ENCODE measurements at regions not wholly inside any gene's neighbourhood (a gene's known extent, or its start where the extent isn't known, plus 50 kb on each side); places are given as distances from the start of the nearest gene placed in this dataset.

DNA sequence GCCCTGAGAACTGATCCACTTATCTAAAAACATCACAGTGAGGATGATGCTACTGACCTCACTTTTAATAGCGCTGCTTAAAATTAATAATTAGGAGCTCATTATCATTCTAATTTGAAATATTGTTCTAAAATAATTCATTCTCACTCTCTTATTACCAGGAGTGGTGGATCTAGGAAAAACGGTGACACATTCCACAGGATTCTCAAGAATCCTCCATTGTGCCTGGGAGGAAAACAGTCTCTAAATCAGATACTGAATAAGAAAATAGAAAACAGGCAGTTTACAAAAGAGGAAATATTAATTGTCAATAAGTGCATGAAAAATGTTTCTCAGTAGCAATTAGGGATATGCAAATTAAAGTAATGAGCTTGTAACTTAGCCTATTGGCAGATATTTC lies 187.4 kb downstream of the TENT5A start:
- Histone ChIP-seq H3K9ac (ENCODE audit: insufficient read depth, low read length, poor library complexity, severe bottlenecking) (no peak overlapping the region), H3K79me2 (ENCODE audit: insufficient read depth, low read length) (no peaks in the 10 kb centered on the region), H3K9me3 (replicated peaks in 1 of 2; ENCODE audit: control insufficient read depth in 1 of 2, insufficient read depth in 1 of 2, low read length in 2 of 2) (no peaks in the 10 kb centered on the region), H3K27me3 (ENCODE audit: control insufficient read depth in 2 of 2, insufficient read depth in 2 of 2, low read length in 2 of 2) (no peaks in the 10 kb centered on the region), H4K20me1 (ENCODE audit: insufficient read depth, low read length) (no peaks in the 10 kb centered on the region), H3K36me3 (replicated peaks in 1 of 2; ENCODE audit: control insufficient read depth in 1 of 2, insufficient read depth in 2 of 2, low read length in 2 of 2) (no peaks in the 10 kb centered on the region), H3K4me2 (replicated peaks; ENCODE audit: extremely low read depth, low read length, poor library complexity, severe bottlenecking) (no peak overlapping the region), H3K27ac (ENCODE audit: low read depth in 1 of 2, low read length in 2 of 2) (no peak overlapping the region), H2AFZ (ENCODE audit: insufficient read depth, low read depth, low read length, poor library complexity, severe bottlenecking) (no peak overlapping the region), H3K4me3 (replicated peaks in 1 of 3; ENCODE audit: low read depth in 2 of 3, low read length in 3 of 3) (no peak overlapping the region), H3K4me1 (ENCODE audit: control insufficient read depth in 1 of 2, insufficient read depth in 2 of 2, low read length in 2 of 2) (no peaks in the 10 kb centered on the region)
- Mint-ChIP-seq H3K4me3 (no peak overlapping the region), H3K36me3 (no peaks in the 10 kb centered on the region), H3K9me3 (peaks cover 0 to 3% (median 0%) of the 10 kb centered on the region in 7 donors), H3K4me1 (no peaks in the 10 kb centered on the region), H3K27me3 (ENCODE audit: low read depth in 3 of 3) (peaks cover 0 to 3% (median 1%) of the 10 kb centered on the region in 3 donors), H3K27ac (no peak overlapping the region)
- WGBS (ENCODE audit: insufficient coverage) = no CpG with 5 or more reads among the region's 2 CpGs
- TF ChIP-seq CTCF (IDR thresholded peaks at IDR 0.05) = no peak
- intact Hi-C loops (cut with micrococcal nuclease) = no loop called here
- DNase-seq = no peak

- Mint-ChIP-seq H3K9me3 (peaks cover 0 to 3% (median 0%) of the 10 kb centered on the region in 7 donors), H3K27me3 (ENCODE audit: low read depth in 3 of 3) (peaks cover 0 to 3% (median 1%) of the 10 kb centered on the region in 3 donors), H3K4me1 (no peaks in the 10 kb centered on the region), H3K27ac (no peak overlapping the region), H3K4me3 (no peak overlapping the region), H3K36me3 (no peaks in the 10 kb centered on the region)
- Histone ChIP-seq H3K4me2 (replicated peaks; ENCODE audit: extremely low read depth, low read length, poor library complexity, severe bottlenecking) (no peak overlapping the region), H3K27me3 (ENCODE audit: control insufficient read depth in 2 of 2, insufficient read depth in 2 of 2, low read length in 2 of 2) (no peaks in the 10 kb centered on the region), H3K9ac (ENCODE audit: insufficient read depth, low read length, poor library complexity, severe bottlenecking) (no peak overlapping the region), H2AFZ (ENCODE audit: insufficient read depth, low read depth, low read length, poor library complexity, severe bottlenecking) (no peak overlapping the region), H3K9me3 (replicated peaks in 1 of 2; ENCODE audit: control insufficient read depth in 1 of 2, insufficient read depth in 1 of 2, low read length in 2 of 2) (no peaks in the 10 kb centered on the region), H3K79me2 (ENCODE audit: insufficient read depth, low read length) (no peaks in the 10 kb centered on the region), H3K4me3 (replicated peaks in 1 of 3; ENCODE audit: low read depth in 2 of 3, low read length in 3 of 3) (no peak overlapping the region), H4K20me1 (ENCODE audit: insufficient read depth, low read length) (no peaks in the 10 kb centered on the region), H3K36me3 (replicated peaks in 1 of 2; ENCODE audit: control insufficient read depth in 1 of 2, insufficient read depth in 2 of 2, low read length in 2 of 2) (no peaks in the 10 kb centered on the region), H3K27ac (ENCODE audit: low read depth in 1 of 2, low read length in 2 of 2) (no peak overlapping the region), H3K4me1 (ENCODE audit: control insufficient read depth in 1 of 2, insufficient read depth in 2 of 2, low read length in 2 of 2) (no peaks in the 10 kb centered on the region)
- no peak for DNase-seq
- intact Hi-C loops (cut with micrococcal nuclease) = no loop called here
- WGBS (ENCODE audit: insufficient coverage) = no CpG with 5 or more reads among the region's 2 CpGs
- TF ChIP-seq CTCF (IDR thresholded peaks at IDR 0.05) = no peak
Observed at GRCh38 chr6:81564470-81565068, 187.9 kb downstream of the TENT5A start.

Measured in CD14-positive monocyte (primary cell).